Natural killer cell treated with Interleukin-12 subunit alpha and Interleukin-12 subunit beta and Interleukin-15 and Interleukin-18, amount 100 ng/mL, for 72 hours (primary cell): ENCODE measurements at regions not wholly inside any gene's neighbourhood (a gene's known extent, or its start where the extent isn't known, plus 50 kb on each side); places are given as distances from the start of the nearest gene placed in this dataset.

Experiments
- ATAC-seq, 2 donors: fragments of 150-1000 bp; cut with Tn5 transposase in 1 of 2; sonication (Bioruptor Pico), chemical (Tn5 transposase) in 1 of 2; 2 replicates each; pipeline ENCODE4 v1.10.0; 2021
- DNase-seq: peaks from one replicate; pipeline ENCODE4 v3.0.0; 2022; ENCODE audit warnings: low spot score
- H3K27ac Mint-ChIP-seq, 2 donors: 1 replicate in 1 of 2; 2 replicates in 1 of 2; pipeline ENCODE4 v1.8.0; 2022; ENCODE audit warnings: mixed read lengths in 2 of 2, mild to moderate bottlenecking in 1 of 2, moderate library complexity in 1 of 2
- H3K27me3 Mint-ChIP-seq, 2 donors: 1 replicate in 1 of 2; 2 replicates in 1 of 2; pipeline ENCODE4 v1.8.0; 2022; ENCODE audit warnings: mixed read lengths in 2 of 2
- H3K36me3 Mint-ChIP-seq: one replicate; pipeline ENCODE4 v1.8.0; 2022; ENCODE audit warnings: mixed read lengths
- H3K4me1 Mint-ChIP-seq, 2 donors: 1 replicate in 1 of 2; 2 replicates in 1 of 2; pipeline ENCODE4 v1.8.0; 2022; ENCODE audit warnings: low read depth in 2 of 2, mixed read lengths in 2 of 2, mild to moderate bottlenecking in 1 of 2
- H3K4me3 Mint-ChIP-seq: one replicate; pipeline ENCODE4 v1.8.0; 2022; ENCODE audit warnings: mixed read lengths
- H3K9me3 Mint-ChIP-seq: 2 replicates; pipeline ENCODE4 v1.8.0; 2022; ENCODE audit warnings: mixed read lengths

DNA sequence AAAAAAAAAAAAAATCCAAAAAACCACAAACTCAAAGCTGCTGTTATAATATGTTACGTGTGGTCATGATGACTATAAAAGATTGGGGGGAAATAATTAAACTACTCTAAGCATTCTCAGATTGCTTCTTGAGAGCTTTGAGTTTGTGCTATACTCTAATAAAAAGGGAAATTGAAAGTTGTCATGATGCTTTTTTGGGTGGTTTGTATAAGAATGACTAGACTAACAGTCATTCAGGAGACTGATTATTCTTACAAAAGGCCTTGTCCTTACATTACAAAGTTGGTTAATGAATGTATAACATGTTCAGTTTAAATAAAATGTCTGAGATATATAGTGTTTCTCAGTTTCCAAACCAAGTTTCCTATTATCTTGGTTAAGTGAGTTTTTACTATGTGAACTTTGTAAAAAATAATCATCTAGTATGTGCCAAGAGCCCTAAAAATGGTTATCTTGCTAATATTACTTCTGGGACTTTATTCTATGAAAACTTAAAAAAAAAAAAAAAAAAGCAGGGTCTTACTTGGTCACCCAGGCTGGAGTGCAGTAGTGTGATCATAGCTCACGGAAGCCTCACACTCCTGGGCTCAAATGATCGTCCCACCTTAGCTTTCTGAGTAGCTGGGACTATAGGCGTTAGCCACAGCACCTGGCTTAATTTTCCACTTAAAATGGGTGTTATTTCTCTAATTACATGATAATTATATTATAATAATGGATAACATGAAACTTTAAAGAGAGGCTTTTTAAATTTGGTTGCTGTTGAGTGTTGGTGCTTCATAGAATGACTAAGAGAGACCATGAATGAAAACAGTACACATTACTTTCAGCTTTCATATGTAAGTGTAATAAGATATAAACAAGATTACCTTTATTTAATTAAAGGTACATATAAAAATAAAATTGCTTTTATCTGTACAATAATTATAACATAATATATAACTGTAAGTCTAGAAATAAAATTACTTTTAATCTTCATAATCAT lies 459.6 kb upstream of the RGS6 start:
- DNase-seq, result no peak
- Mint-ChIP-seq H3K4me1 (peaks cover 24 to 39% of the 10 kb centered on the region in 2 donors), H3K9me3 (peaks cover 3% of the 10 kb centered on the region), H3K27ac (no peak overlapping the region), H3K36me3 (peaks cover 6% of the 10 kb centered on the region), H3K27me3 (no peaks in the 10 kb centered on the region), H3K4me3 (peak overlapping the region; percentile 17)
- ATAC-seq, result peak; percentile 52 to 82

DNA sequence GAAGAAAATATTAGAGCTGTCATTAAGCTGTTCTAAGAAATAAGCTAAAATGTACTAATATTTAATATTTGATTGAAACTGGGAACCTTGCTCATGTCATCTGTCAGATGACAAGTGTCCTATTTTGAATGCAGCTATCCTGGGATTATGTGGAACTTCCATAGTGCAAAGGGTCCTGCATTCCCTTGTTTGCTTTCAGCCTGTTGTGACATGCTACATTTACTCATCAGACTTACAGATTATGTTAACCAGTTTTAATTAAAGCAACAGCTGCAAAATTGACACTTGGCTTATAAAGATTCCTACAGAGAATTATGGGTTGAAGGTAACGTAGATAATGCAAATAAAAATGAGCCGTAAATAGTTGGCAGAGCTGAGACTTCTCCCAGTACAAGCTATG lies 458.4 kb upstream of the RGS6 start:
- Mint-ChIP-seq H3K9me3 (no peaks in the 10 kb centered on the region), H3K27ac (no peak overlapping the region), H3K36me3 (no peaks in the 10 kb centered on the region), H3K27me3 (no peaks in the 10 kb centered on the region), H3K4me3 (no peak overlapping the region), H3K4me1 (peaks cover 29 to 44% of the 10 kb centered on the region in 2 donors)
- ATAC-seq, result no peak
- no peak for DNase-seq

DNA sequence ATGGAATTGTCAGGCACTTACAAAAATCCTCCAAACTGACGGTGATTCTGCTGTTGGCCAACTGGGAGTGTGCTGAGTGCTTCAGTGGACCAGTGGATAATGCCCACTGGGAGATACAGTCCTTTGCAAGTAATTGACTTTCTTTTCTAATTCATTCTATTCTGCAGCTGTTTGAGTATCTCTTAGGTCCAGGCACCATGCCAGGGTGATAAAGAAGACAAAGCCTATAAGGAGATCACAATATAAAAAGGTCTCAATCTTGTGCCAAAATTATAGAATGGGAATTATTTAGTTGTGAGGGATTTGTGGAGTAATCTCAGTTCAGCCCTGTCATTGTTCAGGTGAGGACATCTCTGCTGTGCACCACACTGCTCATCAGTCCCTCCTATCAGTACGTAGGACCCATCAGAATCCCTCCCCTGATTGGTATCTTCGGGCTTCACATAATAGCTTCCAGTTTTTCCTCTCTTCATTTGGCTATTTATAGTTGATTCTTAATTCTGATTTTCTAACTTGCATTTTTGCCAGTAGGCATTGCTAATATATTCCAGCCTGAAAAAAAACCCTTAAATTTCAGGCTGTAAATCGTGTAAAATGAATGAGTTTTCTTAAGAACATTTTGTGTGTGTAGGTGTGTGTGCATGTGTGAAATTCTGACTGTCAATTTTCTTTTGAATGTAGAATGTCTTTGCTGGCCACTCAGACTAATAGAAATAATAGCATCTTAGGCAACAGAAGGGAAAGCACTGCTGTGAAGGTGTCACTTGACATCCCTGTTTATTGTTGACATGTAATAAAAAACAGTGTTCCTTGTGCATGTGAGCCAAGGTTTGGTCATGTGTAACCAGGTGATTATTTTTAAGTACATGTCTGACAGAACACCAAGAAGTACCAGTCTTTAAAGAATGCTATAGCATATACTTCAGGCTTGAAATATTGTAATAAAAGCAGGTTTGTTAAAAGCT lies 457.6 kb upstream of the RGS6 start:
- DNase-seq, result no peak
- Mint-ChIP-seq H3K36me3 (no peaks in the 10 kb centered on the region), H3K9me3 (no peaks in the 10 kb centered on the region), H3K4me3 (no peak overlapping the region), H3K4me1 (peaks cover 31 to 41% of the 10 kb centered on the region in 2 donors), H3K27me3 (no peaks in the 10 kb centered on the region), H3K27ac (no peak overlapping the region)
- no peak for ATAC-seq

DNA sequence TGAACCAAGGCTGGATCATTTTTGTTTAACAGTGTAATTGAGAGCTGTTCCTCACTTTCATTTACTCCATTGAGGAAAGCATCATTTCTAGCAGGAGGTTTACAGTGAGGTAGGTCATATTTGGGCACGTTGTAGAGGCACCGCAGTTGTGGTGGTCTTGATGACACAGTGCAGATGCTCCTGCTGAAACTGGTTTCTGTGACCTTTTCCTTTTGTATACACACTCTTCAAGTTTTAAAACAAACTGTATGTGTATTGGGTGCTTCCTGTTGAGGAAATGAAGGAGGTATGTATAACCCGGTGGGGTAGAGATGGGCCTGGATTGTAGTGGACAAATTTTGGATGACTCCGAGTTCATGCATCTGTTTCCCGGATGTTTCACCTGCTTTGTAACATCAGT lies 456.3 kb upstream of the RGS6 start:
- Mint-ChIP-seq H3K27me3 (no peaks in the 10 kb centered on the region), H3K27ac (no peak overlapping the region), H3K9me3 (no peaks in the 10 kb centered on the region), H3K4me1 (peaks cover 27 to 38% of the 10 kb centered on the region in 2 donors), H3K4me3 (no peak overlapping the region), H3K36me3 (no peaks in the 10 kb centered on the region)
- ATAC-seq, result no peak
- DNase-seq, result no peak

DNA sequence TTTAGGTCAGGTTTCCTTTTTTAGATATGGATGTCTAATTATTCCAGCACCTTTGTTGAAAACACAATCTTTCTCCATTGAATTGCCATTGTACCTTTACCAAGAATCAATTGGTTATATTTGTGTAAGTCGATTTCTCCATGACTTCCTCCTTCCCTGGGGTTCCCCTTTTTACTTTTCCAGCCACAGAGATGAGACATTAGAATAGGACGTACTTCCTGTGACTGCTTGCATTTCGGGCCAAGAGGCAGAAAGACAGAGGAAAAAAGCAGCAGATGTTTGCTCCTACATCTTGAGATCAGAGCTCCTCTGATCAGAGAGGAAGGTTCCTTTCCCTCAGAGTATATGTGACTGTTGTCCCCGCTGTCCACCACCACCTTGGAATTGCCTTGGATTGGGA lies 453.7 kb upstream of the RGS6 start:
- DNase-seq, result no peak
- ATAC-seq, result no peak
- no peaks in the 10 kb centered on the region for H3K36me3 Mint-ChIP-seq
- H3K27ac Mint-ChIP-seq, result peak overlapping the region; percentile 6 to 26
- peaks cover 17 to 22% of the 10 kb centered on the region in 2 donors for H3K4me1 Mint-ChIP-seq
- no peaks in the 10 kb centered on the region for H3K9me3 Mint-ChIP-seq
- peak overlapping the region; percentile 37 for H3K4me3 Mint-ChIP-seq
- no peaks in the 10 kb centered on the region for H3K27me3 Mint-ChIP-seq

DNA sequence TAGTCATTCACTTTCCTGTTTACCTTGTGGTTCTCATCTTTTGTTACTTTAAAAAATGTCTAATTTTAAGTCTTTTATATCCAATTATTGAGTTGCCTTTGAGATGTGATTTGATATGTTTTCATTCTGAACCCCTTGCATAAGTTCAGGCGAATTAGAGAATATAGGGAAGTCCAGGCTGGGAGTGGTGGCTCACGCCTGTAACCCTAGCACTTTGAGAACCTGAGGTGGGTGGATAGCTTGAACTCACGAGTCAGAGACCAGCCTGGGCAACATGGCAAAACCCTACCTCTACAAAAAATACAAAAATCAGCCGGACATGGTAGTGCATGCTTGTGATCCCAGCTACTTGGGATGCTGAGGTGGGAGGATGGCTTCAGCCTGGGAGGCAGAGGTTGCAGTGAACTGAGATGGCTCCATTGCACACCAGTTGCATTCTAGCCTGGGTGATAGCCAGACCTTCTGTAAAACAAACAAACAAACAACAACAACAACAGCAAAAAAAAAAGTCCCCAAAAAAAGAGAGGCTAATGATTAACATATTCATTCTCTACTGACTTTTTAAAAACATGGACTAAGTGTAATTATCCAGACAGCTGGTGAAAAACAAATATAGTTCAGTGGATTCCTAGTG lies 451.1 kb upstream of the RGS6 start:
- Mint-ChIP-seq H3K4me1 (peaks cover 11 to 12% of the 10 kb centered on the region in 2 donors), H3K9me3 (no peaks in the 10 kb centered on the region), H3K36me3 (no peaks in the 10 kb centered on the region), H3K4me3 (no peak overlapping the region), H3K27me3 (no peaks in the 10 kb centered on the region), H3K27ac (no peak overlapping the region)
- DNase-seq, result no peak
- no peak for ATAC-seq

DNA sequence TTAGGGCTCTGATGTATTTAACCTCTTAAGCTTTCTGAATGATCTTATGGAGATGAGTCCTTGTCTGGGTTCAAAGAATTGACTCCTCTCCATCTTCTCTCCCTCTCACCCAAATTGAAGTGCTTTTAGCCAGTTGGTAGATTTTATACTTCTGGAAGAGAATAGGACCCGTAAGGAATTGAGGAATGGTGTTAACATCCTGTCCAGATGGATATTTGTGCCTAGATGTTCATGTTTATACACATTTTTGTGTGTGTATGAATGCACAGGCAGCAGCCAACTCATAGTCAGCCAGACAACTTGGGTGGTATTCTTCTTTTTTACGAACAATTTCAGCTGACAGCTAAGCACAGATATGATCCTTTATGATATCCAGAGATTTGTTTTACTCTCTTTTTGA lies 449.6 kb upstream of the RGS6 start:
- no peak for ATAC-seq
- Mint-ChIP-seq H3K36me3 (no peaks in the 10 kb centered on the region), H3K9me3 (no peaks in the 10 kb centered on the region), H3K27me3 (no peaks in the 10 kb centered on the region), H3K27ac (no peak overlapping the region), H3K4me1 (peaks cover 18 to 19% of the 10 kb centered on the region in 2 donors), H3K4me3 (no peak overlapping the region)
- DNase-seq, result no peak

DNA sequence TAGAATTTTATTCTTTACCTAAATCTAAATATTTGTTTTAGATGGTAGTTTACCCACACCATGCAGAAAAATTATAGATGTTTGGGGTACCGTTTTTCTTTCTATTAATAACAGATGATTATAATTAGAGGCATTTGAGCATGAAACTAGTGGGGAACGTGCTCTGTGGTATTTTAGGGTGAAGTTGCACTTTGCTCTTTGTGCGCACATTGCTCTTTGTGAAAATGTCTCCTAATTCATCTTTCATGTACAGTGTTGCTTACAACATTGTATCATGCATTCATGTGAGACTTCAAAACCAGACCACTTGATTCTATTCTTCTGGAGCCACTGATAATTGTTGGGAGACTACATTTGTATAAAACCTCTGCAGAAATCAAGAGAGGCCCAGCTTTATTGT lies 449.1 kb upstream of the RGS6 start:
- no peak overlapping the region for H3K27ac Mint-ChIP-seq
- no peaks in the 10 kb centered on the region for H3K9me3 Mint-ChIP-seq
- peaks cover 19 to 21% of the 10 kb centered on the region in 2 donors for H3K4me1 Mint-ChIP-seq
- H3K27me3 Mint-ChIP-seq, result no peaks in the 10 kb centered on the region
- no peak overlapping the region for H3K4me3 Mint-ChIP-seq
- DNase-seq (no peak), ATAC-seq (no peak)
- no peaks in the 10 kb centered on the region for H3K36me3 Mint-ChIP-seq

DNA sequence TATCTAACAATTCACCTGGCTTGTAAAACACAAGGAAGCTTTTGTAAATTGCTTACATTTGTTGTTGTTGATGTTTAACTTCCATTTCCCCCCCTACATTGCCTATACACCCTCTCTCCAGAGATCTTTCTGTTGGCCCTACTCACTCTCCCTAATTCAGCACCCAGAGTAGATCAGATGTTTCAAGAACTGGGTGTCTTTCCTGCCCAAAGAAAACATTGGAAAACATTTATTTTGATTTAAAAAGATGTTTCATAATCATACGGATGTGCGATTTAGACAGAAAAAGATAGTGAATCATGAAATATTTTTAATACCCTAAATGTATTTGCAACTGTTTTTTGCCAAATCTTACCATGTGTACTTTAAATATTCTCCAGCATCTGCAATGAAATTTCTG lies 446.4 kb upstream of the RGS6 start:
- H3K36me3 Mint-ChIP-seq, result no peaks in the 10 kb centered on the region
- DNase-seq, result no peak
- peaks cover 11 to 12% of the 10 kb centered on the region in 2 donors for H3K4me1 Mint-ChIP-seq
- no peak for ATAC-seq
- no peaks in the 10 kb centered on the region for H3K27me3 Mint-ChIP-seq
- H3K27ac Mint-ChIP-seq, result no peak overlapping the region
- H3K9me3 Mint-ChIP-seq, result no peaks in the 10 kb centered on the region
- H3K4me3 Mint-ChIP-seq, result no peak overlapping the region

DNA sequence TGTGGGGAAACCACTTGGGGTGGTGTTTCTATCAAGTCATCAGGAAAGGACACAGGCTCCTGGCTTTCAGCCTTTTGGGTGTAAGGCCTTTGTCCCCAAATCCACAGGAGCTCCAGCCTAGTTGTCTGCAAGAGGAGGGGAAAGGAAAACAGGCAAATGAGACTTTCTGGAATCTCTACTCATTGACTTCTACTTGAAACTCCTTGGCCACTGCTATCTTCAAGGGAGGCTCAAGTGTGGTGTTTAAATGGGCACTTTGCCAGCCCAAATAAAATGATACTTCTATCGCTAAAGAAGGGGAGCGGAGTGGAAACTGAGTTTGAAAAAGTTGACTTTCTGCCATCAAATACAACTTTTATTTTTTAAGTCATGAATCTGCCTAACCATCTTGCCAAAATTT lies 445.9 kb upstream of the RGS6 start:
- no peaks in the 10 kb centered on the region for H3K36me3 Mint-ChIP-seq
- no peak overlapping the region for H3K27ac Mint-ChIP-seq
- no peaks in the 10 kb centered on the region for H3K27me3 Mint-ChIP-seq
- H3K4me1 Mint-ChIP-seq, result peaks cover 11 to 12% of the 10 kb centered on the region in 2 donors
- DNase-seq (no peak), ATAC-seq (no peak)
- H3K9me3 Mint-ChIP-seq, result no peaks in the 10 kb centered on the region
- H3K4me3 Mint-ChIP-seq, result no peak overlapping the region

DNA sequence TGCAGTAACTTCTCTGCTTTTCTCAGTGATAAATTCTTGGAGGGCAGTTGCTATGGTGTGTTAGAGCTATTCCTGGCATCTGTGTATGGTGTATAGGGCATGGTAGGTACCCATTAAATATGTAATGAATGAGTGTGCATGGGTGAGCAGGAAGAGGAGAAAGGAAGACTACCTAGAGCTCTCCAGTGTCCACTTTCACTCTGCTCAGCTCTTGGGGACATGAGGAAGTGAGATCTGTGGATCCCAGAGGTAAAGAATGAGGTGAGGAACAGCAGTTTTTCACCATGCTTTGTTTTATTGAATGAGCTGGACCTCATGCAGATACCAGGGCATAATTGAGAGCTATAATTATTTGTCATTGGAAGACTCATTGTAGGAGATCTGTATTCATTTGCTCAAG lies 444.8 kb upstream of the RGS6 start:
- no peak overlapping the region for H3K27ac Mint-ChIP-seq
- no peaks in the 10 kb centered on the region for H3K9me3 Mint-ChIP-seq
- H3K27me3 Mint-ChIP-seq, result no peaks in the 10 kb centered on the region
- H3K4me1 Mint-ChIP-seq, result peaks cover 11 to 15% of the 10 kb centered on the region in 2 donors
- H3K4me3 Mint-ChIP-seq, result no peak overlapping the region
- H3K36me3 Mint-ChIP-seq, result no peaks in the 10 kb centered on the region
- DNase-seq (no peak), ATAC-seq (no peak)

DNA sequence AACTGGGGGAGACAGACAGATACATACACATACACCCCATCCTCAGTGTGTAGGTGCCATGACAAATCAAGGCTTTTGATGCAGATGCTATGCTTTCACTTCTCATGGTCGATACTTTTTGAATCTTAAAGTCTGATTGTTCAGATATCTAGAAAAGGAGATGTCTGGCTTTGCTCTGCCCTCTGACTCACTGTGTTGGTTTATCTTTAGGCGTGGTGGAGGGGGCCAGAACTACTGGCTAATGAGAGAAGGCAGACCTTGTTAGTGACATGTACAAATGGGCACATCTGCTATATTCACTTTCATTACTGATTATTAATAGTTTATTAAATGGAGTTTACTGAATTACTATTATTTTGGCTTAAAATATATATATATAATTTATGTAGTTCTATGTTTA lies 444.3 kb upstream of the RGS6 start:
- no peak overlapping the region for H3K4me3 Mint-ChIP-seq
- ATAC-seq (no peak), DNase-seq (no peak)
- H3K4me1 Mint-ChIP-seq, result peaks cover 11 to 15% of the 10 kb centered on the region in 2 donors
- no peaks in the 10 kb centered on the region for H3K27me3 Mint-ChIP-seq
- H3K27ac Mint-ChIP-seq, result no peak overlapping the region
- H3K36me3 Mint-ChIP-seq, result no peaks in the 10 kb centered on the region
- no peaks in the 10 kb centered on the region for H3K9me3 Mint-ChIP-seq

DNA sequence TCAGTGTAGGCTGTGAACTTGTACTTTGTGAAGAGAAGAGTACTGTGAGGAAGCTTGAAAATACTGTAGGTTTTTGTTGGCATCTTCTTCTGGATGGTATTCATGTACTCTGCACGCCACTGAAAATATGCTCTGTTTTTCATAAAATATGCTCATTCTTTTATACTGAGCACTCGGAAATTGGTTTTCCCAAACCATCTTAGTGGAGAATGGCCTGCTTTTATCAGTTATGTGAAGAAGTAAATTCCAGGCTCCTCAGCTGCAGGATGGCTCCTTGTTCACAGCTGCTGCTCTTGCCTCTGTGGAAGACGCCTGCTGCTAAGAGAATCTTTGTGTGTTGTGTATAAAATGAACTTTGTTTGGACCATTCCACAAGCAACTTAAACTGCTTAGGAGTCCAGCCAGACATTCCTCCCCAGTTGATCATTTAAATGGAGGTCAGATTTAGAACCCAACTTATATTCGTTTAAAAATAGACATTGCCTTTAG lies 443.5 kb upstream of the RGS6 start:
- ATAC-seq (no peak), DNase-seq (no peak)
- H3K4me1 Mint-ChIP-seq, result peaks cover 11 to 12% of the 10 kb centered on the region in 2 donors
- H3K4me3 Mint-ChIP-seq, result no peak overlapping the region
- H3K36me3 Mint-ChIP-seq, result no peaks in the 10 kb centered on the region
- no peaks in the 10 kb centered on the region for H3K27me3 Mint-ChIP-seq
- H3K9me3 Mint-ChIP-seq, result no peaks in the 10 kb centered on the region
- no peak overlapping the region for H3K27ac Mint-ChIP-seq
